Uterus (tissue), 3 donors: ENCODE measurements at regions not wholly inside any gene's neighbourhood (a gene's known extent, or its start where the extent isn't known, plus 50 kb on each side); places are given as distances from the start of the nearest gene placed in this dataset.

Experiments used
- DNase-seq, 2 donors: peaks; one replicate each; pipeline ENCODE4 v3.0.0-alpha.2; 2019 to 2020
- H3K27ac ChIP-seq, 2 donors: fragments of 200-600 bp; sonication (generic); 1 replicate in 1 of 2; 2 replicates in 1 of 2; pipeline ENCODE4 v1.5.1; 2016 to 2018
- H3K27me3 ChIP-seq, 2 donors: fragments of 200-600 bp; sonication (generic); one replicate each; pipeline ENCODE4 v1.5.1; 2018 to 2019; ENCODE audit warnings: control low read depth in 1 of 2
- H3K36me3 ChIP-seq, 2 donors: fragments of 200-600 bp; sonication (generic); one replicate each; pipeline ENCODE4 v1.5.1; 2019; ENCODE audit warnings: control low read depth in 1 of 2
- H3K4me1 ChIP-seq, 2 donors: fragments of 200-600 bp; sonication (generic); one replicate each; pipeline ENCODE4 v1.5.1; 2018 to 2019; ENCODE audit warnings: control low read depth in 1 of 2
- H3K4me3 ChIP-seq, 2 donors: fragments of 200-600 bp; sonication (generic); 1 replicate in 1 of 2; 2 replicates in 1 of 2; pipeline ENCODE4 v1.5.1; 2018 to 2019; ENCODE audit warnings: mild to moderate bottlenecking in 1 of 2
- H3K9me3 ChIP-seq, 2 donors: fragments of 200-600 bp; sonication (generic); one replicate each; pipeline ENCODE4 v1.5.1; 2019; ENCODE audit warnings: control low read depth in 1 of 2
- POLR2A ChIP-seq, 2 donors: fragments of 450-650 bp; IDR thresholded peaks; one replicate each; pipeline ENCODE4 v1.6.1; 2016; ENCODE audit warnings: antibody characterized with exemption in 2 of 2, mild to moderate bottlenecking in 1 of 2, moderate library complexity in 1 of 2
- intact Hi-C: fragments of 100-400 bp; cut with DNase I; formaldehyde crosslinking; loops from one replicate; pipeline ENCODE4 v1.15.1; 2023; ENCODE audit warnings: low total_unique reads
- TF ChIP-seq, protein P1 (sequence below), 4 experiments: fragments of 200-600 bp in 2 of 4; fragments of 450-650 bp in 2 of 4; sonication (generic) in 2 of 4; IDR thresholded peaks; one replicate each; pipeline ENCODE4 v1.5.1; 2016 to 2019; ENCODE audit warnings: antibody characterized with exemption in 4 of 4, mild to moderate bottlenecking in 2 of 4, moderate library complexity in 1 of 4
- donor health status: DM: yes; HTN: yes; CAD: no.

GRCh38 chr1:108016451-108016920 lies 51.5 kb upstream of the VAV3 start:
- Histone ChIP-seq H3K9me3 (no peaks in the 10 kb centered on the region), H3K4me1 (no peaks in the 10 kb centered on the region), H3K27ac (no peak overlapping the region), H3K27me3 (no peaks in the 10 kb centered on the region), H3K4me3 (no peak overlapping the region), H3K36me3 (no peaks in the 10 kb centered on the region)
- TF ChIP-seq, protein P1, sequence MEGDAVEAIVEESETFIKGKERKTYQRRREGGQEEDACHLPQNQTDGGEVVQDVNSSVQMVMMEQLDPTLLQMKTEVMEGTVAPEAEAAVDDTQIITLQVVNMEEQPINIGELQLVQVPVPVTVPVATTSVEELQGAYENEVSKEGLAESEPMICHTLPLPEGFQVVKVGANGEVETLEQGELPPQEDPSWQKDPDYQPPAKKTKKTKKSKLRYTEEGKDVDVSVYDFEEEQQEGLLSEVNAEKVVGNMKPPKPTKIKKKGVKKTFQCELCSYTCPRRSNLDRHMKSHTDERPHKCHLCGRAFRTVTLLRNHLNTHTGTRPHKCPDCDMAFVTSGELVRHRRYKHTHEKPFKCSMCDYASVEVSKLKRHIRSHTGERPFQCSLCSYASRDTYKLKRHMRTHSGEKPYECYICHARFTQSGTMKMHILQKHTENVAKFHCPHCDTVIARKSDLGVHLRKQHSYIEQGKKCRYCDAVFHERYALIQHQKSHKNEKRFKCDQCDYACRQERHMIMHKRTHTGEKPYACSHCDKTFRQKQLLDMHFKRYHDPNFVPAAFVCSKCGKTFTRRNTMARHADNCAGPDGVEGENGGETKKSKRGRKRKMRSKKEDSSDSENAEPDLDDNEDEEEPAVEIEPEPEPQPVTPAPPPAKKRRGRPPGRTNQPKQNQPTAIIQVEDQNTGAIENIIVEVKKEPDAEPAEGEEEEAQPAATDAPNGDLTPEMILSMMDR (IDR thresholded peaks at IDR 0.05) = no peak
- no peak for TF ChIP-seq POLR2A (IDR thresholded peaks at IDR 0.05)
- no peak for DNase-seq
- intact Hi-C loops = no loop called here
